ENCODE measurements at regions not wholly inside any gene's neighbourhood (a gene's known extent, or its start where the extent isn't known, plus 50 kb on each side); places are given as distances from the start of the nearest gene placed in this dataset.

DNA sequence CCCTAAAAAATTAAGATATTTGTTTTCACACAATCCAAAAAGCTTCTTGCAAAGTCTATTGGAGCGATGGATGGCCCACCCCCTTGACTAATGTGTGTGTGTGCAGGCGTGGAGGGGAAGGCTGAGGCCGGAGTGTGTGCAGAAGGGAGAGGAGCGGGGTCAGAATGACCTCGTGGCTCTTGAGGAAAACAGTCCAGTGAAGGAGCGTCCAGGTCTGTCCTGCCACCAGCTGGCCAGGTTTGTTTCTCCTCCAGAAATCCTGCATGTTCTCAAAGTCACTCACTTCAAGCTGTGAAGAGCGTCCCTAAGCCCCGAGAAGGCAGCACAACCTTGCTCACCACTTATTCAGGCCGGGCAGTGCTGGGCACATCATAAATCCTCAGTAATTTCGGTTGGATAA, 69.5 kb upstream of the SSX2IP start:
- H3K36me3 Mint-ChIP-seq = no peaks in the 10 kb centered on the region
- peaks cover 5% of the 10 kb centered on the region for H3K4me1 Mint-ChIP-seq
- no peak overlapping the region for H3K4me3 Mint-ChIP-seq
- ATAC-seq (ENCODE audit: low read depth) = no peak
- no peak for DNase-seq (ENCODE audit: low spot score in 2 of 2)
- H3K27ac Mint-ChIP-seq = no peak overlapping the region
- peaks cover 10% of the 10 kb centered on the region for H3K27me3 Mint-ChIP-seq
- H3K9me3 Mint-ChIP-seq = no peaks in the 10 kb centered on the region

DNA sequence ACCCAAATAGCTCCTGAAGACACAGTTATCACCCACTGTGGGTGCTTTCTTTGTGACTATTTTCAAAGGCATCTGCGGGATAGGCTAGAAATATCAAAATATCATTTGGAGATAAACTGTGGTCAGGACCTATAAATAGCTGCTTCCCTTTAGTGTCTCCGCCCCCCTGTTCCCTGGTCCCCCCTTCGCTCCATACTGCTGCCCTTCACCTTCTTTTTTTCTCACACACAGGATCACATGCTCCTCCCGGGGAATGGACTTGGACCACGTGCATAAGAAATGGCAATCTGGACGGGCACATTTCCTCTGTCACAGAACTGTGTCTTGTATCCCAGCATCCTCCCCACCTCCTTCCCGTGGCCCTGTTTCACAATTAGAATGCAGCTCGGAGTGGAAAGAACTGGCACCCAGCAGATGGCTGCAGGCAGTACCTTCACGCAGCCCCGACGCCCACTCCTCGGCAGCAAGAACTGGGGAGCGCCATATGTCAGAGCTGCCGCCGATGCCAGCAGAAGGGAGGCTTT, 68.8 kb upstream of the SSX2IP start:
- H3K4me1 Mint-ChIP-seq = peaks cover 5% of the 10 kb centered on the region
- no peak for DNase-seq (ENCODE audit: low spot score in 2 of 2)
- H3K36me3 Mint-ChIP-seq = no peaks in the 10 kb centered on the region
- H3K9me3 Mint-ChIP-seq = no peaks in the 10 kb centered on the region
- H3K4me3 Mint-ChIP-seq = peak overlapping the region; percentile 60
- peaks cover 10% of the 10 kb centered on the region for H3K27me3 Mint-ChIP-seq
- ATAC-seq (ENCODE audit: low read depth) = no peak
- H3K27ac Mint-ChIP-seq = no peak overlapping the region

DNA sequence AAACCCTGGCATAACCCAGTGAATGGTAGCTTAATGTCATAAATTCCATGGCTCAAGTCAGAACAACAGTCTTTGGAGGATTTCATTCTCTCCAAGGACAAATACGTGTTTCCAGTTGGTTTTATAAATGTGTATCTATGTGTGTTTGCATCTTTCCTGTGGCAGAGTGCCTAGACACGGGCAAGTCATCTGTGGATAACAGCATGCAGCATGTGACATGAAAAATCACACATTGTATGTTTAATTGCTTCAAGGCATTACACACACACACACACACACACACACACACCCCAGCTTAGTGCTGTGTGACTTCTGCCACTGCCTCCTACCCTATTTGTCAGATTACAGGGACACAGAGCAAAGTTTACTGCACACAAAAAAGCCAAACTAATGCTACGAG, 68.2 kb upstream of the SSX2IP start:
- no peaks in the 10 kb centered on the region for H3K9me3 Mint-ChIP-seq
- H3K27ac Mint-ChIP-seq = no peak overlapping the region
- H3K4me1 Mint-ChIP-seq = peaks cover 5% of the 10 kb centered on the region
- H3K27me3 Mint-ChIP-seq = peaks cover 10% of the 10 kb centered on the region
- no peak for DNase-seq (ENCODE audit: low spot score in 2 of 2)
- H3K4me3 Mint-ChIP-seq = no peak overlapping the region
- no peaks in the 10 kb centered on the region for H3K36me3 Mint-ChIP-seq
- no peak for ATAC-seq (ENCODE audit: low read depth)

DNA sequence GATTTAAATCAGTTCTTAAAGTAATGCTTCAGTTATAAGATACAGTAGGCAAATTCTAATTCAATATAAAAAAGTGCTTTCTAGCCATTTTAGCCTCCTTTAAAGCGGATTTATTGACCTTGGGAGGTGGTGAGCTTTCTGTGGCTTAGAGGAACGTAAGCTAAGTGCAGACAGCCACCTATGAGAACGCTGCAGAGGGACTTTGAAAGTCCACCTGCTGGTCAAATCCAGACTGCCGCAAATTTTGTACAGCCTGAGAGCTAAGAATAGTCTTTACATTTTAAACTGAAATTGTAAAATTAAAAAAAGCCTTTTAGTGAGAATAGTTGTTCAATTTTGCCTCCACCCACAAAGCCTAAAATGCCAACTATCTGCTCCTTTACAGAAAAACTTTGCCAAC, 67.0 kb upstream of the SSX2IP start:
- Mint-ChIP-seq H3K4me1 (peaks cover 5% of the 10 kb centered on the region), H3K36me3 (no peaks in the 10 kb centered on the region), H3K27ac (no peak overlapping the region), H3K4me3 (no peak overlapping the region), H3K9me3 (no peaks in the 10 kb centered on the region), H3K27me3 (peaks cover 11% of the 10 kb centered on the region)
- DNase-seq (ENCODE audit: low spot score in 2 of 2) (no peak), ATAC-seq (ENCODE audit: low read depth) (no peak)

DNA sequence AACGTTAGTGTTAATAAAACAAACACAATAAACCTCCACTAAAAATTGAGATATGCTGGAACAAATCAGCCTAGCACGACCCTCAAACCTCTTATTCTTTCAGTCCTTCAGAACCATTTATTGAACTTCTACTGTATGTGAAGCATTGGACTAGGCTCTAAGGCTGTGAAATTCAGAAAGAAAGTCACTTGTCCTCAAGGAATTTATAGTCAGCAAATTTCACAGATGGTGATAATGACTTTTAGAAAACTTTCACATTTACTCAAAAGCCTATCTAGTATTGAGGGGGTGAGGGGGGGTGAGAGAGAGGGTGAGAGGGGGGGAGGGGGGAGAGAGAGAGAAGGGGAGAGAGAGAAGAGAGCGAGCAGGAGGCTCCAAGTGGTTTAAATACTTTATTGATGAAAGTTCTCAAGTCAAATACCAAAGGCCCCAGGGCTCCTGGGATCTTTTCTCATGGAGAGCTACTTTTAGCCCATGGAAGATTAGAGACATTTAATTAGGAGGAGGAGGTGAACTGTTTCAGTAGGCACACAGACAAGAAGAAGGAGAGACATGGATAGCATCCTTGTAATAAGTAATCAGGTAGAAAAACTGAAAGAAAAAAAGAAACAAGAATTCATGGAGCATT, 66.3 kb upstream of the SSX2IP start:
- H3K27me3 Mint-ChIP-seq = peaks cover 15% of the 10 kb centered on the region
- H3K36me3 Mint-ChIP-seq = no peaks in the 10 kb centered on the region
- no peak overlapping the region for H3K4me3 Mint-ChIP-seq
- no peak for ATAC-seq (ENCODE audit: low read depth)
- no peak overlapping the region for H3K27ac Mint-ChIP-seq
- no peak for DNase-seq (ENCODE audit: low spot score in 2 of 2)
- peaks cover 5% of the 10 kb centered on the region for H3K4me1 Mint-ChIP-seq
- no peaks in the 10 kb centered on the region for H3K9me3 Mint-ChIP-seq

DNA sequence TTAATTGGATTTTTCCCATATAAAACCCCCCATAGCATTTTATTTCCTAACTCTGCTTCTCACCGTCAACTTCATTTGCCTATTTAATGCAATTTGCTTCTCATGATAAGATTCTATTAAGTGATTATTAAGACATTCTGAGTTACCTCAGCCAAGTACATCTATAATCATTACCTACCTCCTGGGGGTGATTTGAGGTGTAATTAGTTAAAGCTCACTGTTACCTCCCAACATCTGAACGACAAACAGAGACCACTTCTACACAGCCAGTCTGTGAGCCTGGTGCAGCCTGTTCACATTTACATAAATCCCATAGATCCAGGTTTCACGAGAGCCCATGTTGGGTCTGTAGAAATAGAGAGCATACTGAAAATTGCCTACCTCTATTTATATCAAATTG, 65.7 kb upstream of the SSX2IP start:
- Mint-ChIP-seq H3K27ac (no peak overlapping the region), H3K4me3 (no peak overlapping the region), H3K9me3 (no peaks in the 10 kb centered on the region), H3K27me3 (peaks cover 18% of the 10 kb centered on the region), H3K36me3 (no peaks in the 10 kb centered on the region), H3K4me1 (peaks cover 5% of the 10 kb centered on the region)
- DNase-seq (ENCODE audit: low spot score in 2 of 2) = no peak
- no peak for ATAC-seq (ENCODE audit: low read depth)

DNA sequence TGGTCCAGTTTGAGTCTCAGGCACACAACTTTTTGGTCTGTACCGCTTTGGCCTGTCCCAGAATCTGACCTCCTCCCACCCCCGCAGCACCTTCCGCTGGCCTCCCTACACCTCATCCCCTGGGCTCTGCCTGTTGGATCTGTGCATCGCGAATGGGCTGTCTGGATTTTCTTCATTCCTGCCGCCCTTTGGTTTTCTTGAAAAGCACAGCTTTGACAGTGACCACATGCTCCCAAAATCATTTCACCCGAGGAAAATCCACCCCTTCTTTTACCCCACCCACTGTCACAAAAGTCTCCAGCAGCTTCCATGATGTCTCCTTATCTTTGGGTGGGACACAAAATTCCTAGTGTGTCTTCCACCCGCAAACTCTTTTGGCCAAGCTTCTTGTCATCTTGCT, 65.0 kb upstream of the SSX2IP start:
- H3K27ac Mint-ChIP-seq = no peak overlapping the region
- H3K36me3 Mint-ChIP-seq = no peaks in the 10 kb centered on the region
- DNase-seq (ENCODE audit: low spot score in 2 of 2) = no peak
- no peak overlapping the region for H3K4me3 Mint-ChIP-seq
- peaks cover 5% of the 10 kb centered on the region for H3K4me1 Mint-ChIP-seq
- no peak for ATAC-seq (ENCODE audit: low read depth)
- peaks cover 19% of the 10 kb centered on the region for H3K27me3 Mint-ChIP-seq
- no peaks in the 10 kb centered on the region for H3K9me3 Mint-ChIP-seq

DNA sequence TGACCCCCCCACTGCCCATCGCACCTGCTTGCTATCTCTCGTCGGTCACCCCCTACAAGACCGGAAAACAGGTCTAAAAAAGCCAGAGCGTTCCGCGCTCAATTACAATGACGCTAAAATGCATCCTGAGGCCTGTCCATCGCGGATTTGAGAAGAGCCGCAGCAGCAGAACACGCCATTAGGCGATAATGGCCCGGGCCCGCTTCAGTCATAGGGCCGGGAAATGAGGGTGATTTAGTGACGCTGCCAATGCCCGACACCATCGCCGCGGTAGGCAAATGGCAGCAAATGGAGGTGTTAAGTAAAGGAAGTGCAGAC, 64.1 kb upstream of the SSX2IP start:
- Mint-ChIP-seq H3K36me3 (no peaks in the 10 kb centered on the region), H3K27me3 (peaks cover 17% of the 10 kb centered on the region), H3K4me3 (no peak overlapping the region), H3K9me3 (no peaks in the 10 kb centered on the region), H3K27ac (no peak overlapping the region), H3K4me1 (peaks cover 5% of the 10 kb centered on the region)
- ATAC-seq (ENCODE audit: low read depth) = no peak
- no peak for DNase-seq (ENCODE audit: low spot score in 2 of 2)

DNA sequence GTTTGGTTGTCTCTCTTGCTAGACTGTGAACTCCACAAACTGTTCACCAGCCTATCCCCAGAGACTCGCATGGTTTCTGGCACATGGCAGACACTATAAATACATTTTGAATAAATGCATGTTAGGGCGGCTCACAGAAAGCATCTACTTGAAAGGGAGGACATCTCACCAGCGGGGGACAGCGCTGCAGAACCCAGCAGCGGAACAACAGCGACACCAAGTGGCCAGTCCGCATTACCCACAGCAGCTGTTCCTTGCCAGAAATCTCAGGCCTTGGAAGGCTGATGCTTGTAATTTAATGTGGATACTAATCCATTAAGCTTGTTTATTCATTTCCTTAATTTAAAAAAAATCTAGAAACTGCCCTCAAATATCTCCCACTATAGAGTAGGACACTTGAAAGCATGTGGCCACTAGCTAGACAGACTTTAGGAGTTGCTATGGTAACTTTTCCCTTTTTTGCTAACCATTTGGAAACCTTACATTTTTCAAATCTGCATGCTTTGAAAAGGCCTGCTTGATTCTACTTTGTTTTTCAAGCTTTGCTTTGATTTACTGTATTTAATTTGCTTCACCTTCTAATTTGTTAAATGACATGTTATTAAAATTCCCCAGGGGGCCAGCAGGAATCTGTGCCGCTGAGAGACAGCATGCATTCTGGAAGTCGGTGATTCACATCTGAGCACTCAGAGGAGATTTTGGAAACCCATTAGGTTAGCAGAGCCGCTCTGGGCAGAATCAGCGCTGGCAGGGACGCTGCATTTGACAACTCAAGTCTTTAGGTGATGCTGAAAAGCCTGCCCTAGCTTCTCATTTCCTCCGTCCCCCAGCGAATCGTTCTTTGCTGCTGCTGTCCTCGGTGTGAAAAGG, 63.5 kb upstream of the SSX2IP start:
- peaks cover 16% of the 10 kb centered on the region for H3K27me3 Mint-ChIP-seq
- no peak overlapping the region for H3K27ac Mint-ChIP-seq
- H3K36me3 Mint-ChIP-seq = no peaks in the 10 kb centered on the region
- H3K4me3 Mint-ChIP-seq = no peak overlapping the region
- H3K9me3 Mint-ChIP-seq = no peaks in the 10 kb centered on the region
- DNase-seq (ENCODE audit: low spot score in 2 of 2) = peak; percentile 66 to 72
- peak; percentile 88 for ATAC-seq (ENCODE audit: low read depth)
- no peaks in the 10 kb centered on the region for H3K4me1 Mint-ChIP-seq

DNA sequence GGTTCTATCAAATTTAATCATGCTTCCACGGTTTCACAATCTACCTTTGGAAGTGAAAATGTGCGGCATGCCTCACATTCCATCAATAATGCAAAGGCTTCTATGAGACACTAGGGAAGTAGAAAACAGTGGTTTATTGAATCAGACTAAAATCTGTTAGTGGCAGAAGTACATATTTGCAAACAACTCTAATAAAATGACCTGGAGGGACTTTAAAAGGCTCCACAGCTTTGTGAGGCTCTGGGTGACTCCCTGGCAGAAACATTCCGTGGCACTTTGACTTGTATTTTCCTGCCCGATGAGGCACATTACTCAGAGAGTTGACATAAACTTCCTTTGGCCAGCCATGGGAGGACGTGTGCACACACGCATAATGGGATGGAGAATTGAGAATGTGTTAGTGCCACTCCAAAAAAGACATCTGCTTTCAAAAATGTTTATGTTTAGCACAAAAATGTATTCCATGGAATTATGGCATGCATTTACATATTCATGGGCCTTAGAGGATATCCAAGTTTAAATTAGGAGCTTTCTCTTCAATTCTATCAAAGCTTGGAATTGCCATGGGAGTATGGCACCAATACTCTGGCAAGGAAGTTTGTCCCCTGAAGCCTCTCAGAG, 60.0 kb upstream of the SSX2IP start:
- DNase-seq (ENCODE audit: low spot score in 2 of 2) (no peak), ATAC-seq (ENCODE audit: low read depth) (no peak)
- H3K36me3 Mint-ChIP-seq = no peaks in the 10 kb centered on the region
- H3K27ac Mint-ChIP-seq = no peak overlapping the region
- H3K9me3 Mint-ChIP-seq = no peaks in the 10 kb centered on the region
- no peak overlapping the region for H3K4me3 Mint-ChIP-seq
- H3K4me1 Mint-ChIP-seq = no peaks in the 10 kb centered on the region
- peaks cover 18% of the 10 kb centered on the region for H3K27me3 Mint-ChIP-seq

DNA sequence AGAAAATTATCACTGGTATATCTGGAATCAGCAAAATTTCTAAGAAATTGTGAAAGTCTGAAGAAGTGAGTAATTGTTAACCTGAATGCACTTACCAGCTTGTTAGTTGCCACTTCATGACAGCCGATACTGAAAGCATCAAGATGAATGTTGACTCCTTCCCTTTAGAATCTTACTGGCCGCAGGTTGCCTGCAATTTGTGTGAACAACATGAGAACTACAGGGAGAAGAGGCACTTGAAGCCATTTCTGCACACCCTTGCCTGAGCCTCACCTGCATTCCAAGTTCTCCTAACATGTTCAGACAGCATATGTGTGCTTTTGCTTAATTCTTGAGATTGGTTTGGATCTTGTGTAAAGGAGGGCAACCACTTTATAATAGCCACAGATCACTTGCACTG, 59.2 kb upstream of the SSX2IP start:
- Mint-ChIP-seq H3K9me3 (no peaks in the 10 kb centered on the region), H3K36me3 (no peaks in the 10 kb centered on the region)
- ATAC-seq (ENCODE audit: low read depth) = no peak

DNA sequence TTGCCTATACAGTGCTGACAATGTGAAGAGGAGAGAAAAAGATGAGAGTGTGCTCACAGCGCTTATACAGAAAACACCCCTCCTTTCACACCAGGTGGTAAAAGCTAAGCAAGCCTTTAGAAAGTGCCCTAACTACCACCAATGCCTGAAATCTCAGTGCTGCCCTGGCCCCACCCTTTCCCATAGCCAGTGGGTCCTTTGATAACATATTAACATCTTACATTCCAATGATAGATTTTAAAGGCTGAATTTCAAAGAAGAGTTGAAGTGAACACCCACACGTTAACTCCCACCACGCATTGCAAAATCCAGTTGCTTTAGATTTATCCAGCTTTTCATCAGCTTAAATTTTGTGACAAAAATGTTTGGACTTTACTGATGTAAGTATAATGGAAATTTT, 58.1 kb upstream of the SSX2IP start:
- H3K4me1 Mint-ChIP-seq = no peaks in the 10 kb centered on the region
- H3K27ac Mint-ChIP-seq = no peak overlapping the region
- DNase-seq (ENCODE audit: low spot score in 2 of 2) = no peak
- no peak for ATAC-seq (ENCODE audit: low read depth)
- H3K27me3 Mint-ChIP-seq = peaks cover 18% of the 10 kb centered on the region
- H3K36me3 Mint-ChIP-seq = no peaks in the 10 kb centered on the region
- no peak overlapping the region for H3K4me3 Mint-ChIP-seq
- no peaks in the 10 kb centered on the region for H3K9me3 Mint-ChIP-seq

More for the DNA sequence above, 59.2 kb upstream of the SSX2IP start:
- no peak for DNase-seq (ENCODE audit: low spot score in 2 of 2)
- no peaks in the 10 kb centered on the region for H3K4me1 Mint-ChIP-seq
- peaks cover 18% of the 10 kb centered on the region for H3K27me3 Mint-ChIP-seq
- H3K27ac Mint-ChIP-seq = no peak overlapping the region
- no peak overlapping the region for H3K4me3 Mint-ChIP-seq

DNA sequence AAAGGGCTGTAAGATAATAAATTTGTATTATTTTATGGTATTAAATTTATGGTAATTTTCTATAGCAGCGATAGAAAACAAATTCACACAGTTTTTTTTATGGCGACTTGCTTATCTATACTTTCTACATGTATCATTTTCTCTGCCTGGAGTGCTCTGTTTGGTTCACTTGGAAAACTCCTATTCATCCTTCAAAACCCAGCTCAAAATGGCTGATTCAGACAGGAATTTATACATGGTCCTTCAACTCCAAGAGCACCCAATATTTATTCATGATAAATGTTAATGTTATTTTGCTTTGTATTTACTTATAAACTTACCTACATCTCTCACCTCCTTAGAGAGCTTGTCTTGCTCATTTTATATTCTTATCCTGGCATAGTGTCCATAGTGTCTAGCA, 55.6 kb upstream of the SSX2IP start:
- H3K36me3 Mint-ChIP-seq = no peaks in the 10 kb centered on the region
- H3K27me3 Mint-ChIP-seq = peaks cover 9% of the 10 kb centered on the region
- no peak overlapping the region for H3K4me3 Mint-ChIP-seq
- DNase-seq (ENCODE audit: low spot score in 2 of 2) (no peak), ATAC-seq (ENCODE audit: low read depth) (no peak)
- no peak overlapping the region for H3K27ac Mint-ChIP-seq
- no peaks in the 10 kb centered on the region for H3K4me1 Mint-ChIP-seq
- no peaks in the 10 kb centered on the region for H3K9me3 Mint-ChIP-seq

DNA sequence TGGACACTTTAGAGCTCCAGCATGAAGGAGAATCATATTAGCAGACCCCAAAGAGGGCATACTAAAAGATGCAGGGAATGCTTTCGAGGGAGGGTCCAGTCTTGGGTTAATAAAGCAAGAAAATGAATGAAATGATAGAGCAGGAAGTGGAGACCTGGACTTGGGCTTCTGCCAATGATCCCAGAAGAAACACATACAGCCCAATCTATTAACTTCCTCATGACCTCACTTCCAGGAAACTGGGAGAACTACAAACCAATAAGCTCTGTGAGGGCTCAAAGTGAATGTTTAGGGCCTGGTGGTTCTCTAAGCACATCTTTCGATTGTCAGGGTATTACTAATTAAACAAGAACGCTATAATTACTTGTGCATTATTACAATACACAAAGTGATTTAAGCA, 53.6 kb upstream of the SSX2IP start:
- DNase-seq (ENCODE audit: low spot score in 2 of 2) = no peak
- H3K9me3 Mint-ChIP-seq = no peaks in the 10 kb centered on the region
- H3K27ac Mint-ChIP-seq = no peak overlapping the region
- no peak overlapping the region for H3K4me3 Mint-ChIP-seq
- no peaks in the 10 kb centered on the region for H3K36me3 Mint-ChIP-seq
- no peaks in the 10 kb centered on the region for H3K4me1 Mint-ChIP-seq
- ATAC-seq (ENCODE audit: low read depth) = no peak
- H3K27me3 Mint-ChIP-seq = peaks cover 5% of the 10 kb centered on the region

All from memory B cell (primary cell).